ENCODE measurements at regions not wholly inside any gene's neighbourhood (a gene's known extent, or its start where the extent isn't known, plus 50 kb on each side); places are given as distances from the start of the nearest gene placed in this dataset.
"Not testable (repeated sequence)": the region's sequence is repeated elsewhere in the genome, so short reads cannot be mapped to it uniquely, and the experiment has no call there.

DNA sequence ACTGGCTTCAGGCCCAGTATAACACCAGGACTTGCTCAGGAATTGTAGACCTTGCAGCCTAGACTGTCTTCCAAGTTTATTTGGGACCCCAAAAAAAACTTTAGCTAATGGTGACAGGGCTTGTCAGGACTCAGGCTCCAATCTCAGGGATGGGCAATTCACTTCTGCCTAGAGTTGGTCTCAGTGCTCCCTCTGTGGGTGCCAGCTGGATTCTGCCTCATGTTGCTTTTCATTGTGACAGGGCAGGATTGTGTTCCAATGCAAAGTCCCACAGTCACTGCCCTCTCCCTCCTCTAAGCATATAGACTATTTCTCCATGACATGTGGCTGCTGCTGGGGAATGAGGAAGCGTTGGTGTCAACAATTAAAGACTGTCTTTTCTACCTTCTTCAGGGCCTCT is 174.7 kb downstream of the CYLC2 start:
- TF ChIP-seq MYC (IDR thresholded peaks at IDR 0.05; ENCODE audit: low read depth, low read length) (no peak), POLR2A (IDR thresholded peaks at IDR 0.05; ENCODE audit: extremely low read depth, insufficient read length) (no peak)
- TF ChIP-seq, protein P1, sequence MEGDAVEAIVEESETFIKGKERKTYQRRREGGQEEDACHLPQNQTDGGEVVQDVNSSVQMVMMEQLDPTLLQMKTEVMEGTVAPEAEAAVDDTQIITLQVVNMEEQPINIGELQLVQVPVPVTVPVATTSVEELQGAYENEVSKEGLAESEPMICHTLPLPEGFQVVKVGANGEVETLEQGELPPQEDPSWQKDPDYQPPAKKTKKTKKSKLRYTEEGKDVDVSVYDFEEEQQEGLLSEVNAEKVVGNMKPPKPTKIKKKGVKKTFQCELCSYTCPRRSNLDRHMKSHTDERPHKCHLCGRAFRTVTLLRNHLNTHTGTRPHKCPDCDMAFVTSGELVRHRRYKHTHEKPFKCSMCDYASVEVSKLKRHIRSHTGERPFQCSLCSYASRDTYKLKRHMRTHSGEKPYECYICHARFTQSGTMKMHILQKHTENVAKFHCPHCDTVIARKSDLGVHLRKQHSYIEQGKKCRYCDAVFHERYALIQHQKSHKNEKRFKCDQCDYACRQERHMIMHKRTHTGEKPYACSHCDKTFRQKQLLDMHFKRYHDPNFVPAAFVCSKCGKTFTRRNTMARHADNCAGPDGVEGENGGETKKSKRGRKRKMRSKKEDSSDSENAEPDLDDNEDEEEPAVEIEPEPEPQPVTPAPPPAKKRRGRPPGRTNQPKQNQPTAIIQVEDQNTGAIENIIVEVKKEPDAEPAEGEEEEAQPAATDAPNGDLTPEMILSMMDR (IDR thresholded peaks at IDR 0.05; ENCODE audit: low read depth, low read length) = no peak
- TF ChIP-seq, protein P2, sequence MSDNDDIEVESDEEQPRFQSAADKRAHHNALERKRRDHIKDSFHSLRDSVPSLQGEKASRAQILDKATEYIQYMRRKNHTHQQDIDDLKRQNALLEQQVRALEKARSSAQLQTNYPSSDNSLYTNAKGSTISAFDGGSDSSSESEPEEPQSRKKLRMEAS (IDR thresholded peaks at IDR 0.05; ENCODE audit: low read depth, low read length) = no peak
- no peak overlapping the region for H3K4me3 ChIP-seq (ENCODE audit: low read depth, low read length)
- DNase-seq (ENCODE audit: low read depth) = no peak

DNA sequence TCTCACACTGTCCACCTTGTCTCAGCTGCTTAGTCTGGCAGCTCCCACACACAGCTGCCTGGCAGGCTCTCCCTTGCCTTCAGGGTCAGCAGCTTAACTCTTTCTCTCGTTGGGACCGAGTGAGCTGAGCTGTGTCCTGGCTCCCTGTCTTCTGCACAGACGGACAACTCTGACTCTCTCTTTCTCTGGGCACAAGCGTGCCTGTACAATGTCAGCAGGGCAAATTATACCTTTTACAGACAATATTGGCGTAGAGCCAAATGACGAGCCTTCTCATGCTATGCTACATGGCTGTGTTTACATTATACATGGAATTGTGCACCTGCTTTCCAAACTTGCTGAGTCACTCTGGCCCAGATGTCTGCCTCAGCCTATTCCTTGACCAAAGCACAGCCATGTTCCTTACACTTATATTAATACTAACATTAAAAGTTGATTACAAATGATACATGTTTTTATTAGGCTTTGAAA is 188.6 kb downstream of the CYLC2 start:
- TF ChIP-seq, protein P1 (IDR thresholded peaks at IDR 0.05; ENCODE audit: low read depth, low read length) = no peak
- TF ChIP-seq, protein P2 (IDR thresholded peaks at IDR 0.05; ENCODE audit: low read depth, low read length) = no peak
- TF ChIP-seq MYC (IDR thresholded peaks at IDR 0.05; ENCODE audit: low read depth, low read length) (no peak), POLR2A (IDR thresholded peaks at IDR 0.05; ENCODE audit: extremely low read depth, insufficient read length) (no peak)
- no peak overlapping the region for H3K4me3 ChIP-seq (ENCODE audit: low read depth, low read length)
- no peak for DNase-seq (ENCODE audit: low read depth)

DNA sequence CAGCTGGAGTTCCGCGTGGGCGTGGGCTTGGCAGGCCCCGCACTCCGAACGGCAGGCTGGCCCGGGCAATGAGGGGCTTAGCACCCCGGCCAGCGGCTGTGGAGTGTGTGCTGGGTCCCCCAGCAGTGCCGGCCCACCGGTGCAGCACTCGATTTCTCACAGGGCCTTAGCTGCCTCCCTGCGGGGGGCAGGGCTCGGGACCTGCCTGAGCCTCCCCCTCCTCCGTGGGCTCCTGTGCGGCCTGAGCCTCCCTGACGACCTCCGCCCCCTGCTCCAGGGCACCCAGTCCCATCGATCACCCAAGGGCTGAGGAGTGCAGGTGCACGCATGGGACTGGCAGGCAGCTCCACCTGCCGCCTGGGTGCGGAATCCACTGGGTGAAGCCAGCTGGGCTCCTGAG is 191.8 kb downstream of the CYLC2 start:
- DNase-seq (ENCODE audit: low read depth) = no peak
- TF ChIP-seq MYC (IDR thresholded peaks at IDR 0.05; ENCODE audit: low read depth, low read length) = no peak
- H3K4me3 ChIP-seq (ENCODE audit: low read depth, low read length) = no peak overlapping the region

DNA sequence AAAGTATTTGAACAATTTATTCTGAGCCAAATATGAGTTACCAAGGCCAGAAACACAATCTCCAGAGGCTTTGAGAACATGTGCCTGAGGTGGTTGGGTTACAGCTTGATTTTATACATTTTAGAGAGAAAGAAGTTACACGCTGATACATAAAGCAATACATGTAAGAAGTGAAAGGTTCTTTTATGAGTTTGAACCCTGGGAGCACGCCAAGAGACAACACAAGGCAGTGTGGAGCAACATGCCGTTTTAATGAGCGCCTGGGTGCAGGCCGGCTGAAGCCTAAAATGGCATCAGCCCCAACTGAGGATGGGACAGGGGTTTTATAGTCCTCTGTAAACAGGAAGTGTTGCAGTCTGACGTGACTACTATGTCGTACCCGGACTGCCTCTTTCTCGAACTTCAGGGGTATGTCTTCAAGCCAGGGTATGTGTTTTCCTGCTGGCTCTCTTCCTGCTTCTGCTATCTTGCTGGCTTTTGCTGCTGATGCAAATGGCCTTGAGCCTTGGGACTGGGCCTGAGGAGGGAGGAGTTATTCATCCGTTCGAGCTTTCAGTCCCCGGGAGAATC is 193.7 kb downstream of the CYLC2 start:
- DNase-seq (ENCODE audit: low read depth) = no peak
- H3K4me3 ChIP-seq (ENCODE audit: low read depth, low read length) = no peak overlapping the region
- TF ChIP-seq POLR2A (IDR thresholded peaks at IDR 0.05; ENCODE audit: extremely low read depth, insufficient read length) (no peak), MYC (IDR thresholded peaks at IDR 0.05; ENCODE audit: low read depth, low read length) (no peak)
- TF ChIP-seq, protein P2 (IDR thresholded peaks at IDR 0.05; ENCODE audit: low read depth, low read length) = no peak
- TF ChIP-seq, protein P1 (IDR thresholded peaks at IDR 0.05; ENCODE audit: low read depth, low read length) = no peak

DNA sequence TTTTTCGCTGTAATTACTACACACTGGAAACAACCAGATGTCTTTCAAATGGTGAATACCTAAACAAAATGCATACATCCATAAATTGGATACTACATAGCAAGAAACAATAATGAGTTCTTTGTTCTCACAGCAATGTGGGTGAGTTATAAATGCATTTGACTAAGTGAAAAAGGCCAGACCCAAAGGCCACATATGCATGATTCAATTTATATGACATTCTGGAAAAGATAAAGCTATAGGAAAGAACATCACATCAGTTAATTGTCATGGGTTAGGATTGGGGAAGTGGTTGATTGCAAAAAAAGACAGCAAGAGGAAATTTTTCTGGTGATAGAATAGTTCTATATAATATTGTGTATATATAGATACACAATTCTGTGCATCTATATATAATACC is 198.9 kb downstream of the CYLC2 start:
- no peak for DNase-seq (ENCODE audit: low read depth)
- TF ChIP-seq, protein P1 (IDR thresholded peaks at IDR 0.05; ENCODE audit: low read depth, low read length) = no peak
- TF ChIP-seq MYC (IDR thresholded peaks at IDR 0.05; ENCODE audit: low read depth, low read length) (no peak), POLR2A (IDR thresholded peaks at IDR 0.05; ENCODE audit: extremely low read depth, insufficient read length) (no peak)
- TF ChIP-seq, protein P2 (IDR thresholded peaks at IDR 0.05; ENCODE audit: low read depth, low read length) = no peak
- H3K4me3 ChIP-seq (ENCODE audit: low read depth, low read length) = no peak overlapping the region

DNA sequence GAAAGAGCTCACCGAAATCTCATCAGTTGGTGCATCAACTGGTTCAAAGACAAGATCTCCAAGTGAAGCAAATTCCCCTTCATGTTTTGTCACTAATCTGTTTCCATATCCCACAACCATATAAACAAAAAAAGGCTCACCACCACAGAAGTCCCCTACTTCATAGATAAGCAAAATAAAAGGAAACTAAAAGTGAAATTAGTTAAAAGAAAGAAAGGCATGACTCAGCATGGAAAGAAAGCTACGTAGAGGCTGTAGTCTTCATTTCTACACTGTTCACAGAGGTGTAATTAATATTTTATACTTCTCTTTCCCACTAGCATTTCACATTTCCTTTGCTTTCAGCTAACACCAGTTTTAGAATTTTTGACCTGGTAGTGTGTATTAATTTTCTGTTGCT is 208.0 kb downstream of the CYLC2 start:
- TF ChIP-seq MYC (IDR thresholded peaks at IDR 0.05; ENCODE audit: low read depth, low read length) = no peak
- TF ChIP-seq, protein P2 (IDR thresholded peaks at IDR 0.05; ENCODE audit: low read depth, low read length) = no peak
- TF ChIP-seq POLR2A (IDR thresholded peaks at IDR 0.05; ENCODE audit: extremely low read depth, insufficient read length) = no peak
- TF ChIP-seq, protein P1 (IDR thresholded peaks at IDR 0.05; ENCODE audit: low read depth, low read length) = no peak
- H3K4me3 ChIP-seq (ENCODE audit: low read depth, low read length) = no peak overlapping the region
- DNase-seq (ENCODE audit: low read depth) = no peak

DNA sequence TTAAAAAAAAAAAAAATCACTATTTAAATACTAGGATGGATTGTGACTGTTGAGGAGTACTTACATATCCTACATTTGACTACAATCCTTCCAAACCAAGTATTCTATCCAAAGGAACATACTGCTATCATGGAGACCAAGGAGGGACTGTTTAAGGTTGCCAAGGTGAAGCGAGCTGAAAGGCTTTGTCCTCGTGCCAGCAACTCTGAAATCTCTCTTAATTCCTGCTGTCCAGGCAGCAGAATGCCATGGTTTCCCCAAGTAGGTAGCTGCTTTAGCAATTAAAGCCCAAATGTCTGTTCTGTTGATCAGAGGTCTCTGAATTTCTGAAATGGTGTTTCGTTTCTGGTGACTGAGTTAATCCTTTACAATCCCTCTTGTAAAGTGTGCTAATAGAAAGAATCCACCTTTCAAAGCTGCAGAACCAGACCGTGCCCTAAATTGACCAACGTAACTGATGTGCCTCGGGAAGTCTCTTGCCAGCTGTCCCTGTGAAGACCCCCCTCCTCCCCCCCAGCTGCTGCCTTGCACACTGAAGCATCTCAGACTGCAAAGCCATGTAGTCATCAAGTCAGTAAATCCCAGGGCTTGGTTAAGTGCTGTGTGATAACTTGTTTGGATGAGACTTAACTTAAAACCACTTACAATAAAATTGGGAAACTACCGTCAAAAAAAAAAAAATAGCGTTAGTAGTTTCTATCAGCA is 210.9 kb downstream of the CYLC2 start:
- not testable (repeated sequence) for H3K4me3 ChIP-seq (ENCODE audit: low read depth, low read length); DNase-seq (ENCODE audit: low read depth)

Measured in NB4 (cell line).